ENCODE measurements at regions not wholly inside any gene's neighbourhood (a gene's known extent, or its start where the extent isn't known, plus 50 kb on each side); places are given as distances from the start of the nearest gene placed in this dataset.

- 16 to 19% (median 18%) methylated on average over 3 of the region's 3 CpGs for WGBS, 3 donors
- Histone ChIP-seq H3K27ac (no peak overlapping the region), H3K4me3 (no peak overlapping the region), H3K36me3 (ENCODE audit: insufficient read depth in 1 of 2, low read depth in 1 of 2) (no peaks in the 10 kb centered on the region), H3K4me1 (peaks cover 4% of the 10 kb centered on the region), H3K9me3 (no peaks in the 10 kb centered on the region), H3K27me3 (ENCODE audit: insufficient read depth in 3 of 3, low read length in 2 of 3) (no peaks in the 10 kb centered on the region)
- no peak for TF ChIP-seq CTCF (IDR thresholded peaks at IDR 0.05)
- DNase-seq: no peak
- peak; percentile 67 to 98 (median 85) for ATAC-seq
- intact Hi-C loops (cut with DNase I): loop anchor here in 1 of 2 donors (2.0 kb wide), 1 partner anchor 967 kb away; no protein-coding TSS in a partner anchor
Observed at GRCh38 chr3:146903927-146904326, 298.8 kb upstream of the PLSCR5 start.

GRCh38 chr3:146899171-146899570 is 294.0 kb upstream of the PLSCR5 start:
- H3K36me3 ChIP-seq (ENCODE audit: insufficient read depth in 1 of 2, low read depth in 1 of 2): no peaks in the 10 kb centered on the region
- peaks cover under 1% of the 10 kb centered on the region for H3K4me1 ChIP-seq
- intact Hi-C loops (cut with DNase I): no loop called here
- ATAC-seq (no peak), DNase-seq (no peak)
- TF ChIP-seq CTCF (IDR thresholded peaks at IDR 0.05): no peak
- no peak overlapping the region for H3K4me3 ChIP-seq
- no peaks in the 10 kb centered on the region for H3K27me3 ChIP-seq (ENCODE audit: insufficient read depth in 3 of 3, low read length in 2 of 3)
- no peak overlapping the region for H3K27ac ChIP-seq
- H3K9me3 ChIP-seq: no peaks in the 10 kb centered on the region
- WGBS, 3 donors: 77 to 80% (median 78%) methylated on average over 3 of the region's 3 CpGs

GRCh38 chr3:146896711-146897110 is 291.6 kb upstream of the PLSCR5 start:
- no peak for ATAC-seq
- DNase-seq: no peak
- Histone ChIP-seq H3K9me3 (no peaks in the 10 kb centered on the region), H3K4me1 (no peaks in the 10 kb centered on the region), H3K27me3 (ENCODE audit: insufficient read depth in 3 of 3, low read length in 2 of 3) (no peaks in the 10 kb centered on the region), H3K4me3 (no peak overlapping the region), H3K27ac (no peak overlapping the region), H3K36me3 (ENCODE audit: insufficient read depth in 1 of 2, low read depth in 1 of 2) (no peaks in the 10 kb centered on the region)
- intact Hi-C loops (cut with DNase I): no loop called here
- WGBS, 3 donors: 78 to 90% (median 82%) methylated on average over 4 of the region's 4 CpGs
- TF ChIP-seq CTCF (IDR thresholded peaks at IDR 0.05): no peak

GRCh38 chr3:146895026-146895749 is 290.0 kb upstream of the PLSCR5 start:
- WGBS, 3 donors: 18 to 28% (median 19%) methylated on average over 4 of the region's 4 CpGs
- no peaks in the 10 kb centered on the region for H3K4me1 ChIP-seq
- H3K9me3 ChIP-seq: no peaks in the 10 kb centered on the region
- ATAC-seq: no peak
- no peak for TF ChIP-seq CTCF (IDR thresholded peaks at IDR 0.05)
- intact Hi-C loops (cut with DNase I): no loop called here
- H3K4me3 ChIP-seq: no peak overlapping the region
- no peaks in the 10 kb centered on the region for H3K36me3 ChIP-seq (ENCODE audit: insufficient read depth in 1 of 2, low read depth in 1 of 2)
- no peak for DNase-seq
- H3K27ac ChIP-seq: no peak overlapping the region
- H3K27me3 ChIP-seq (ENCODE audit: insufficient read depth in 3 of 3, low read length in 2 of 3): no peaks in the 10 kb centered on the region

- ATAC-seq: no peak
- TF ChIP-seq CTCF (IDR thresholded peaks at IDR 0.05): no peak
- 62 to 96% (median 67%) methylated on average over 1 of the region's 1 CpG for WGBS, 3 donors
Observed at GRCh38 chr3:146894406-146894805, 289.3 kb upstream of the PLSCR5 start.

More at GRCh38 chr3:146894406-146894805, 289.3 kb upstream of the PLSCR5 start:
- Histone ChIP-seq H3K9me3 (no peaks in the 10 kb centered on the region), H3K4me1 (no peaks in the 10 kb centered on the region), H3K36me3 (ENCODE audit: insufficient read depth in 1 of 2, low read depth in 1 of 2) (no peaks in the 10 kb centered on the region), H3K27me3 (ENCODE audit: insufficient read depth in 3 of 3, low read length in 2 of 3) (no peaks in the 10 kb centered on the region), H3K4me3 (no peak overlapping the region), H3K27ac (no peak overlapping the region)
- intact Hi-C loops (cut with DNase I): no loop called here
- DNase-seq: no peak

All from psoas muscle (tissue), 7 donors.